Gastrocnemius medialis (tissue), 4 donors: ENCODE measurements at regions not wholly inside any gene's neighbourhood (a gene's known extent, or its start where the extent isn't known, plus 50 kb on each side); places are given as distances from the start of the nearest gene placed in this dataset.

Experiments used
- POLR2A ChIP-seq, 2 donors: fragments of 450-650 bp; IDR thresholded peaks; one replicate each; pipeline ENCODE4 v1.6.1; 2017; ENCODE audit warnings: antibody characterized with exemption in 2 of 2, mild to moderate bottlenecking in 2 of 2, moderate library complexity in 2 of 2
- TF ChIP-seq, protein P1 (sequence below), 5 experiments: fragments of 450-650 bp in 3 of 5; fragments of 200-600 bp in 2 of 5; sonication (generic) in 2 of 5; IDR thresholded peaks in 4 of 5; conservative IDR thresholded peaks in 1 of 5; 1 replicate in 4 of 5; 2 replicates in 1 of 5; pipeline ENCODE4 v1.5.1; 2016 to 2019; ENCODE audit warnings: antibody characterized with exemption in 5 of 5, mild to moderate bottlenecking in 3 of 5, moderate library complexity in 3 of 5

DNA sequence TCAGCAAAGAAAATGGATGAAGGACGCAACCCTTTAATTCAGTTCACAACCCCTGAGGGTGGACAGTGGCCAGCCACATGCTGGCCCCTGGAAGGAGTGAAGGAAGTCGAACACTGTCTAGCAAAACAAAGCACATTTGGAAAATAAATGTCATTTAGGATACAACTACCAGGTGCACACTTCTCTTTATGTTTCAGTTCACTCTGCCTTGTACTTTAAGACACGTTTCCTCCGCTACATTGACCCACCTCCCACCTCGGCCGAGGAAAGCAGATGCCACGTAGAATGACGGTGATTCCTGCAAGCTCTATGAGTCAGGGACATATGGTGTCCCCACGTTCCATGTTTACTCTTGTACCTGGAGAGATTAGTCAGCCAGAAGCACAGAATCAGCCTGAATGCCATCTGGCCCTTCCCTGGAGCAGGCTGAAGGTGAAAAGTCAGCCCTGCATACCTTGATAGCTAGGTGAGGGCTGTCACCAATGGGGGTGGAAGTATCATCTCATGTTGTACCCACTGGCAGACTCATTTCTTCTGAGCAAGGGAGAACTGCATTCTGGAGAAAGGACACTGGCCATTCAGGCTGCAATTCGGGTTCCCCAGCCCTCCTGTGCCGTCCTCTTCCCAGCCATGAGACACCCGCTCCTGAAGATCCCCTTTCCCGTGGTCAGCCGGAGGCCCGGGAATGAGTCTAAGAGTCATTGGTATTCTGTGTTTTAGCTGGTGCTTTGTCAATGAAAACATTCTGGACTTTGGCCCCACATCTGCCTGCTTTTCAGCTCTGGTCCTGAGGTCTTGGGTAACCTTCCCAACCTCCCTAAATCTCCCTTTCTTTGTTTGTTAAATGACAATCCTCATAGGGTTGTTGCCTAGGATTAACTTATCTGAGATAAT lies 60.6 kb downstream of the FOXA2 start:
- TF ChIP-seq, protein P1, sequence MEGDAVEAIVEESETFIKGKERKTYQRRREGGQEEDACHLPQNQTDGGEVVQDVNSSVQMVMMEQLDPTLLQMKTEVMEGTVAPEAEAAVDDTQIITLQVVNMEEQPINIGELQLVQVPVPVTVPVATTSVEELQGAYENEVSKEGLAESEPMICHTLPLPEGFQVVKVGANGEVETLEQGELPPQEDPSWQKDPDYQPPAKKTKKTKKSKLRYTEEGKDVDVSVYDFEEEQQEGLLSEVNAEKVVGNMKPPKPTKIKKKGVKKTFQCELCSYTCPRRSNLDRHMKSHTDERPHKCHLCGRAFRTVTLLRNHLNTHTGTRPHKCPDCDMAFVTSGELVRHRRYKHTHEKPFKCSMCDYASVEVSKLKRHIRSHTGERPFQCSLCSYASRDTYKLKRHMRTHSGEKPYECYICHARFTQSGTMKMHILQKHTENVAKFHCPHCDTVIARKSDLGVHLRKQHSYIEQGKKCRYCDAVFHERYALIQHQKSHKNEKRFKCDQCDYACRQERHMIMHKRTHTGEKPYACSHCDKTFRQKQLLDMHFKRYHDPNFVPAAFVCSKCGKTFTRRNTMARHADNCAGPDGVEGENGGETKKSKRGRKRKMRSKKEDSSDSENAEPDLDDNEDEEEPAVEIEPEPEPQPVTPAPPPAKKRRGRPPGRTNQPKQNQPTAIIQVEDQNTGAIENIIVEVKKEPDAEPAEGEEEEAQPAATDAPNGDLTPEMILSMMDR (IDR thresholded peaks at IDR 0.05 in 4 of 5, conservative IDR thresholded peaks at IDR 0.05 in 1 of 5), result no peak
- no peak for TF ChIP-seq POLR2A (IDR thresholded peaks at IDR 0.05)
